Iris pigment epithelial cell (primary cell): ENCODE measurements at regions not wholly inside any gene's neighbourhood (a gene's known extent, or its start where the extent isn't known, plus 50 kb on each side); places are given as distances from the start of the nearest gene placed in this dataset.

Source experiments
- DNase-seq: peaks from one replicate; pipeline ENCODE4 v3.0.0-alpha.2; 2011; ENCODE audit warnings: low read depth

- DNase-seq, result no peak
Measured at GRCh38 chr6:119598883-119599282, 249.3 kb upstream of the MAN1A1 start.

DNA sequence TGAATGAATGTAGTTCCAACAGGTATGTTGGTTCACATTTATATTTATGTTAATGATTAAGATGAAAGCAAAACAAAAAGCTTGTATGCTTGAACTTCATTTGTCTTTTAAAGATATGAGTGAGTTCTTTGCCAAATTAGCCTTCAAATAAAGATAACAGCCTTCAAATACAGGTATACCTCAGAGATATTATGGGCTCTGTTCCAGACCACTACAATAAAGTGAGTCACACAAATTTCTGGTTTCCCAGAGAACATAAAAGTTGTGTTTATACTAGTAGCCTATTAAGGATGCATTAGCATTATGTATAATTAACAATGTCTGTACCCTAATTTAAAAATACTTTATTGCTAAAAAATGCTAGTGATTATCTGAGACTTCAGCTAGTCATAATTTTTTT, 245.3 kb upstream of the MAN1A1 start:
- no peak for DNase-seq

DNA sequence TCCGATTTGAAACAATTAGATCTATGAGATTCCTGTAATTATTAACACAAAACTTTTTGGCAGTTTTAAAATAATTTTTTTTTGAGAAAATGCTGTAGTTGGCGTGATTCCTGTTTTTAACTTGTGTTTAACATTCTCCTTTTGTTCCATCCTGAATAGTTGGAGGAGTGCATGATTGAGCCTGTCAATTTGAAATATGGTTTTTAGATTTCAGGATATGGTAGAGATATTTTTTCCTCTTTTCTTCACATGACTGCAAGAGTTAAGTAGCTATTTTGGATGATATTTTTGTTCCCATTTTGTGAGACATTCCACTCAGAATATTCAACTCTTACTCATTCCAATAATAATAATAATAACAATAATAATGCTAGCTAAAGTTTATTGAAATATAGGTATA, 241.7 kb upstream of the MAN1A1 start:
- no peak for DNase-seq

GRCh38 chr6:119590066-119590465, 240.5 kb upstream of the MAN1A1 start:
- DNase-seq, result no peak

GRCh38 chr6:119587537-119587936, 238.0 kb upstream of the MAN1A1 start:
- DNase-seq, result peak; percentile 3

- DNase-seq, result no peak
Measured at GRCh38 chr6:119586250-119586882, 236.8 kb upstream of the MAN1A1 start.

DNA sequence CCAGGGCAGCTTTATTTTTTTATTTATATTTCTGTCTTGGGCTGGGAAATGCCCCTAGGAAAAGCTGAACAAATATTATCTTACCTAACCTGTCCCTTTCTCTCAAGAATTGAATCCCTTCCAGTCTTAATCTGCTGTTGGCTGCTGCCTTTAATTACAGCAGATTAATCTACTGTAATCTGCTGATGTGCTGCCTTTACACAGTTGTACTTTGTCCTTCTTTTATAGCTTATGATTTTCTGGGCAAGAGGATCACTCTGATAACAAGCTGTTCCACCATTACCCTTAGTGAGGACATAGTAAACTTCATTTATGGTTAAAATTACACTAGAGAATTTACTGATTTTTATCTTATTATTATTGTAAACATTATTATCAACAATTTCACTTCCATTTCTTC, 234.5 kb upstream of the MAN1A1 start:
- no peak for DNase-seq

- no peak for DNase-seq
Measured at GRCh38 chr6:119581220-119581619, 231.7 kb upstream of the MAN1A1 start.

DNA sequence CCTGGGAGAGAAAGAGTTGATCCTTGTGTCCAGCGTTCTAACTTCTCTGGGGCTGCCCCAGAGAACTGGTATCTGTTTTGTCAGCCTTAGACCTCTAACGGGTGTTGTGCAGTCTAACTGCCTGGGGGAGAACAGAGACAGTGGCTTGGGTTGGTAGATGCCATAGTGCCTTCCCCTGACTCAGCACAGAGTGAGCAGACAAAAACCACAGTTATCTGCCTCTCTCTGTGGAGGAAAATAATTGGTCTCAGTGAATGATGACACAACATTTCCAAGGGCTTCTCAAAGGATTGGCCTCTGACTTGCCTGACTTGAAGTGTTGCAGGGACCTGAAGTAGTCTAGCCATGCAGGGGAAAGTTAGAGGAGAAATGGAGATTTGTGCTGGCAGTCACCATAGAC, 226.2 kb upstream of the MAN1A1 start:
- DNase-seq, result peak; percentile 8

GRCh38 chr6:119568580-119568979, 219.0 kb upstream of the MAN1A1 start:
- DNase-seq, result no peak

- DNase-seq, result no peak
Measured at GRCh38 chr6:119566546-119567260, 217.1 kb upstream of the MAN1A1 start.

- DNase-seq, result no peak
Measured at GRCh38 chr6:119565893-119566292, 216.3 kb upstream of the MAN1A1 start.

- DNase-seq, result no peak
Measured at GRCh38 chr6:119562168-119562567, 212.6 kb upstream of the MAN1A1 start.

DNA sequence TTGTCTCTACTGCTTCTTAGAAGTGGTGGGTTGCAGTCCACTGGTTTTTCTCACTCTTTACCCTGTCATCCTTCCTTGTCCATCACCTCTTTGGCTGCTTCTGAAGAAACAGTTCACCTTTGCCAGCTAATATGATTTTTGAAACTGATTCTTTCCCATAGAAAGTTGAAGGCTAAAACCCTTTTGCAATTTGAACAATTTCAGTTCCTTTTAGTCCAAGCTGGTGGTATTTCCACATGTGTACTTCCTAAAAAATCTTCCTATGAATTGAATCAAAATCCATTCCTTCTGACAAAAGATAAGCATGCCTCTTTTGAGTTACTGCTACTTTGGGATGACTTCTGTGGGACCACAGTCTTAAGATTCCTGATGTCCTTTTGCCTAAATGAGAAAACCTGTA, 210.0 kb upstream of the MAN1A1 start:
- DNase-seq, result no peak

GRCh38 chr6:119557239-119557638, 207.7 kb upstream of the MAN1A1 start:
- DNase-seq, result no peak

- no peak for DNase-seq
Measured at GRCh38 chr6:119552021-119552420, 202.5 kb upstream of the MAN1A1 start.

- DNase-seq, result no peak
Measured at GRCh38 chr6:119547024-119547423, 197.5 kb upstream of the MAN1A1 start.

DNA sequence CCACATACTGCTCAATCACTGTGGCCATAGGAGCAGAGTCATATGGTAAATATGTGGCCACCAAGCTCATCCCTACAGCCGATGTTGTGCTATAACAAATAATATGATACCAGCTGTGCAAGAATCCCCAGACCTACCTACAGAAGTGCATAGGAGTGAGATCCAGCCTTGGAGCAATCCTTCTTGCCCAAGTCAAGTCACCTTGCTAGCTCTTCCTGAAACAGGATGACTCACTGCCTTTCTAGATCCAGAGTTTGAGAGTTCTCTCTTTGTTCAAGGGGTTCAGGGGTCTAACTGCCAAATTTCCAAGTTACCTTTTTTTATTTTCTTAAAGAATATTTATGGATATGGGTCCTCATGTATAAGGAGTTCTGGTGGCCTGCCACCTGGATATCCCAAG, 195.7 kb upstream of the MAN1A1 start:
- no peak for DNase-seq

DNA sequence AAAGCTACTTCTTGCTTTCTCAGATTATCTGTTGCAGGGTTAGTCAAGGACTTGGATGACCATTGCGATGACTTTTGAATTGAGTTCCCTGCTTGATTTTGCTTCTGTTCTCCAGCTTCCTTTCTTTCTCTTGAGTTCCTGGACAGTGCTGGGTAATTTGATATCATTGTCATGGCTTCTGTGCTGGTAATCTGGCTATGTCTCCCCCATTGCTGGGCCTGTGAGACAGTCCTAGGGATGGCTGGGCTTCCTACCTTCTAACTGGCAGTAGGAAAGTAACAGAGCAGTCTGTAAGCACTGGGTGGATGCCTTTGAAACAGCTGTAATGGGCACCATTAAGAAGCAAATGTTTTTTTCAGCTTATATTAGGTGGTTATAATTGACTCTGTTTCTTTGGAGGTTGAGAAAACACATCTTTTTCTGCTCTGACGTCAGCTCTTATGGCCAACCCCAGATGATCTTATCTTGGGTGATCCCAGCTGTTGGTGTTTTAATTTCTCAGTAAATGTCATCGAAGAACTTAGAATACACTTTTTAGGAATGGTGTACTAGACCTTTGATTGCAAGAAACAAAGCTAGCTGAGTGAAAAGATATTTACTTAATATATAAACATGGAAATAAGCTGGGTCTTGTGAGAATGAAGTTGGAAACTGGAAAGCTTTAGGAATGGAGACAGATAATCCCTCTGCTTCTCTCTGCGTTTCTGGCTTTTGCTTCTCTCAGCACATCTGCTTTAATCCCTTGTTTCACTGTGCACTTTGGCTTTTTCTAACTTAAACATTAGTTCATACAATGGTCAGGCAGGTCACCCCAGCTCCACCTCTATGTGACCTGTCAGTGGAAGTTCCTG, 195.0 kb upstream of the MAN1A1 start:
- DNase-seq, result no peak

- no peak for DNase-seq
Measured at GRCh38 chr6:119543332-119543731, 193.8 kb upstream of the MAN1A1 start.

DNA sequence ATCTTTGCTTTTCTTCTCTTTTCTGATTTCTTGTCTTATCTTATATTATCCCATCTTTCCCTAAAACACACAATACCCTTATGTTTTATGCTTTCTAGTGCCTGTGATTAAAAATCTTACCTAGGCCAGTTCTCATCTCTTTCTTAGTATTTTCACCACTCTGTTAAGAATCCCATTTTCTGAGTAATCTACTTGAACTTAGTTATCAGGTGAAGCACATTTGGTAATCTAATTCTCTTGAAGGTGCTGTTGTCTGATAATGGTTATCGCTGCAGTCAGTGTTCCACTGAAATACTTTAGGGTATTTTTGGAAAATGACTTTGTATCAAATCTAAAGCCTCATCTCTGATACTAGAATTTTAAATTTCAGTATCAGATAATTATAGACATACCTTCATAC, 192.5 kb upstream of the MAN1A1 start:
- DNase-seq, result no peak

DNA sequence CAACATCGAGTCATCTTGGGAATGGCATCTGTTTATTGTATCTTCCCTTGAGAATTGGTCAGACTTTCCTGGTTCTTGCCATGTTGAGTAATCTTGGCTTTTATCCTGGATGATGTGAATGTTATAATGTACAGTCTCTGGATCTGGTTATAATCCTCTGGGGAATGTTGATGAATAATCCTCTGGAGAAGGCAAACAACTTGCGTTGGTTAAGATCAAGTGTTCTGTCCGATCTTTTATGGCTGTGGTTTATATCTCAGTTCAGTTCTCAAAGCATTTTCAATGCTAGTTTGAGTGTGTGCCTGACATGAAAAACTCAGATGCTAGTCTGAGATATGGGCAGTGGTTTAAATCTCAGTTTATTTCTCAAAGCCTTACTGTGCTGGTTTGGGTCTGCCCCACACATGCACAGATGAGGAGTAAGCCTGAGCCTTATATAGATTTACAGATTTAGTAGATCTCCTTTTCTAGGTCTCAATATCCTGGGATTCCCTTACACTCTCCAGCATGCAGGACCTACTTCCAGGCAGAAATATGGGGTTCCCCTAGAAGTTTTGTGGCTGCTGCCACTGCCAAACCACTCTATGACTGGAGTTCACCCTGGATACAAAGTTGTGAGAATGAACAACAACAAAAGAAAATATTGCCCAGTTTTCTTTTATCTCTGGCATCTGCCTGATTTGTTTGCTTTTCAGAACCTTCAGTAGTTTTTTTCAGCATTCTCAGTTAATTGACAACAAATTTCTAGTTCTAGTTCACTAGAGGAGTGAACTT, 191.8 kb upstream of the MAN1A1 start:
- DNase-seq, result peak; percentile 81
